HFFc6 (cell line): ENCODE measurements at regions not wholly inside any gene's neighbourhood (a gene's known extent, or its start where the extent isn't known, plus 50 kb on each side); places are given as distances from the start of the nearest gene placed in this dataset.

Source experiments
- DNase-seq: peaks from one replicate; pipeline ENCODE4 v3.0.0-alpha.2; 2018
- H3K27ac Mint-ChIP-seq: 2 replicates; pipeline ENCODE4 v1.8.0; 2020; ENCODE audit warnings: mild to moderate bottlenecking, mixed read lengths
- H3K27me3 Mint-ChIP-seq: 2 replicates; pipeline ENCODE4 v1.8.0; 2021; ENCODE audit warnings: mild to moderate bottlenecking, moderate library complexity, mixed read lengths; ENCODE audit not compliant: insufficient read depth
- H3K36me3 Mint-ChIP-seq: 2 replicates; pipeline ENCODE4 v1.8.0; 2021; ENCODE audit warnings: low read depth, mixed read lengths
- H3K4me1 Mint-ChIP-seq: 2 replicates; pipeline ENCODE4 v1.8.0; 2020; ENCODE audit warnings: low read depth, mixed read lengths
- H3K4me3 Mint-ChIP-seq: 2 replicates; pipeline ENCODE4 v1.8.0; 2020; ENCODE audit warnings: mild to moderate bottlenecking, moderate library complexity, mixed read lengths
- H3K9me3 Mint-ChIP-seq: 2 replicates; pipeline ENCODE4 v1.8.0; 2020; ENCODE audit warnings: mild to moderate bottlenecking, mixed read lengths
- CTCF ChIP-seq: fragments of 200-600 bp; sonication (generic); IDR thresholded peaks from 2 replicates; pipeline ENCODE4 v1.5.0; 2021; ENCODE audit warnings: antibody characterized with exemption, mild to moderate bottlenecking

GRCh38 chr3:162602619-162603018, 1106.0 kb downstream of the OTOL1 start:
- no peak for DNase-seq
- peaks cover 14% of the 10 kb centered on the region; the same call in 1 of the 2 replicates for H3K4me1 Mint-ChIP-seq
- TF ChIP-seq CTCF = no peak

GRCh38 chr3:162605651-162606204, 1109.1 kb downstream of the OTOL1 start:
- TF ChIP-seq CTCF = no peak
- peaks cover 7% of the 10 kb centered on the region; the same call in 1 of the 2 replicates for H3K4me1 Mint-ChIP-seq
- no peaks in the 10 kb centered on the region for H3K9me3 Mint-ChIP-seq
- H3K27me3 Mint-ChIP-seq = peaks cover 3% of the 10 kb centered on the region
- no peak overlapping the region for H3K27ac Mint-ChIP-seq
- H3K4me3 Mint-ChIP-seq = no peak overlapping the region
- no peaks in the 10 kb centered on the region for H3K36me3 Mint-ChIP-seq
- no peak for DNase-seq

More at GRCh38 chr3:162602619-162603018, 1106.0 kb downstream of the OTOL1 start:
- Mint-ChIP-seq H3K27ac (no peak overlapping the region), H3K4me3 (no peak overlapping the region), H3K36me3 (no peaks in the 10 kb centered on the region), H3K9me3 (no peaks in the 10 kb centered on the region), H3K27me3 (peaks cover 2% of the 10 kb centered on the region)

GRCh38 chr3:162610261-162610660, 1113.7 kb downstream of the OTOL1 start:
- no peaks in the 10 kb centered on the region for H3K9me3 Mint-ChIP-seq
- peaks cover 1% of the 10 kb centered on the region; the same call in 1 of the 2 replicates for H3K27me3 Mint-ChIP-seq
- no peaks in the 10 kb centered on the region for H3K36me3 Mint-ChIP-seq
- H3K4me1 Mint-ChIP-seq = no peaks in the 10 kb centered on the region
- TF ChIP-seq CTCF = no peak
- DNase-seq = no peak
- H3K27ac Mint-ChIP-seq = no peak overlapping the region
- H3K4me3 Mint-ChIP-seq = no peak overlapping the region

GRCh38 chr3:162612991-162613390, 1116.4 kb downstream of the OTOL1 start:
- Mint-ChIP-seq H3K27me3 (peaks cover 1% of the 10 kb centered on the region; the same call in 1 of the 2 replicates), H3K27ac (no peak overlapping the region), H3K4me1 (no peaks in the 10 kb centered on the region), H3K36me3 (no peaks in the 10 kb centered on the region), H3K9me3 (no peaks in the 10 kb centered on the region), H3K4me3 (no peak overlapping the region)
- DNase-seq = no peak
- no peak for TF ChIP-seq CTCF

GRCh38 chr3:162626172-162626571, 1129.6 kb downstream of the OTOL1 start:
- H3K27me3 Mint-ChIP-seq = no peaks in the 10 kb centered on the region
- peaks cover 14% of the 10 kb centered on the region for H3K36me3 Mint-ChIP-seq
- no peak overlapping the region for H3K4me3 Mint-ChIP-seq
- H3K9me3 Mint-ChIP-seq = peaks cover 13% of the 10 kb centered on the region
- DNase-seq = no peak
- peaks cover 9% of the 10 kb centered on the region for H3K4me1 Mint-ChIP-seq
- no peak overlapping the region for H3K27ac Mint-ChIP-seq
- no peak for TF ChIP-seq CTCF

GRCh38 chr3:162628531-162628930, 1131.9 kb downstream of the OTOL1 start:
- H3K36me3 Mint-ChIP-seq = no peaks in the 10 kb centered on the region
- H3K4me3 Mint-ChIP-seq = no peak overlapping the region
- no peaks in the 10 kb centered on the region for H3K27me3 Mint-ChIP-seq
- H3K4me1 Mint-ChIP-seq = peaks cover 18% of the 10 kb centered on the region
- DNase-seq = no peak
- no peak for TF ChIP-seq CTCF
- no peak overlapping the region for H3K27ac Mint-ChIP-seq
- no peaks in the 10 kb centered on the region for H3K9me3 Mint-ChIP-seq
